Stimulated activated CD4-positive, alpha-beta T cell treated with anti-CD3 and anti-CD28 coated beads, Interleukin-4, amount 100 ng/mL, for 4 hours (primary cell): ENCODE measurements at regions not wholly inside any gene's neighbourhood (a gene's known extent, or its start where the extent isn't known, plus 50 kb on each side); places are given as distances from the start of the nearest gene placed in this dataset.
"Not testable (repeated sequence)": the region's sequence is repeated elsewhere in the genome, so short reads cannot be mapped to it uniquely, and the experiment has no call there.

Experiments
- DNase-seq, 2 experiments: peaks; one replicate each; pipeline ENCODE4 v3.0.0-alpha.2; 2020

- no peak for DNase-seq
These were observed 82.3 kb upstream of the XPO1 start for GRCh38 chr2:61620244-61621159.

DNA sequence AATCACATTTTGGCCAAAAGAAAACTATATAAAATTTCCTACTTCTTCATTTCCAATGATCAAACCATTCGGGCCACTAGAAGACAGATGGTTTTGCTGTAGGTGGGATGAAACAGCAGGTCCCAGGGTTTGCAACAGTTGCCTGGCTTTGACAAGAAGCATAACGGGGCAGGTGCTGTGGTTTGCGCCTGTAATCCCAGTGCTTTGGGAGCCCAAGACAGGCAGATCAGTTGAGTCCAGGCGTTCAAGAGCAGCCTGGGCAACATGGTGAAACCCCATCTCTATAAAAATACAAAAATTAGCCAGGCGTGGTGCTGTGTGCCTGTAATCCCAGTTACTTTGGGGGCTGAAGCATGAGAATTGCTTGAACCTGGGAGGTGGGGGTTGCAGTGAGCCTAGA, 81.4 kb upstream of the XPO1 start:
- no peak for DNase-seq

GRCh38 chr2:61617610-61618009, 79.5 kb upstream of the XPO1 start:
- no peak for DNase-seq

- no peak for DNase-seq
These were observed 67.1 kb upstream of the XPO1 start for GRCh38 chr2:61605245-61605644.

- DNase-seq, result no peak
These were observed 66.3 kb upstream of the XPO1 start for GRCh38 chr2:61604433-61604832.

- not testable (repeated sequence) for DNase-seq
These were observed 60.5 kb upstream of the XPO1 start for GRCh38 chr2:61598515-61599156.

DNA sequence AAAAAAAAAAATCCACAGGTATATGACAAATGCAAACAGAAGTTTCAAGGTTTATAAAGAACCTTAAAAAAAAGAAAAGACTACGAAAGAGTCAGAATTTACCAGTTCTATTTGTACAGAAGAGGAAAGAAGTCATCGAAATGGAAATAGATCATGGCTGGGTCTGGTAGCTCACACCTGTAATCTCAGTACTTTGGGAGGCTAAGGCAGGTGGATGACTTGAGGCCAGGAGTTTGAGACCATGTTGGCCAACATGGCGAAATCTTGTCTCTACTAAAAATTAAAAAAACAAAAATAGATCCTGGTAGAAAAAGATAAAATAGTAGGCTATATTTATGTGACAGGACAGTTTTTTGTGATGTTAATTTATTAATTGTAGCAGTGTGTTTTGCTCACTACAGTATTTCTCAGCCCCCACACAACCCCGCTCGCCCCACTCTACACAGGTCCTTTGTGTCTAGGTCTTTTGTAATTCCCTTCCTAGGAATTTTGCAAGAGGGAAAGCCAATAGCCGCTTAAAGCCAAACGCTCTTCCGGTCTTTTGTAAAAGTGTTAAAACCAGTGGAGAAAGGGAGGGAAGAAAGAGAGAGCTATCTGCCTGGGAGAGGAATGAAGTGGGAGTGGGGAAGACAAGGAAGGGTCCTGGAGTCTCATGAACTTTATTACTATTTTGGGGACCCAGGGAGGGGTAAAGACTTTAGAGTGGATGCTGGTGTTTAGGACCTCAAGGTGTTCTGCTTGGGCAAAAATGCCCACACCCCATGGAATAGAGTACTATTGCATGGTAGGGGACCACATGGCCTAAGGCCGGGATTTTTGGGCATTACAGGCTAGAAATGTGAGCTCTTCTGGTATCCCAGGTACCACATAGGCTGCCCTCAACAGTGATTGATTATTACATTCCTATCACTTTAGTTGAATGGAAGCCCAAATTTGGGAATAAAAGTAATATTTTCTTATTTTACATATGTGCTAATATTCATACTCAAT, 59.4 kb upstream of the XPO1 start:
- DNase-seq, result no peak

DNA sequence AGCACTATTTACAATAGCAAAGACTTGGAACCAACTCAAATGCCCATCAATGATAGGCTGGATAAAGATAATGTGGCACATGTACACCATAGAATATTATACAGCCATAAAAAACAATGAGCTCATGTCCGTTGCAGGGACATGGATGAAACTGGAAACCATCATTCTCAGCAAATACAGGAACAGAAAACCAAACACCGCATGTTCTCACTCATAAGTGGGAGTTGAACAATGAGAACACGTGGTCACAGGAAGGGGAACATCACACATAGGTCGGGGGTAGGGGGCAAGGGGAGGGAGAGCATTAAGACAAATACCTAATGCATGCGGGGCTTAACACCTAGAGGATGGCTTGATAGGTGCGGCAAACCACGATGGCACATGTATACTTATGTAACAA, 56.0 kb upstream of the XPO1 start:
- DNase-seq, result not testable (repeated sequence)

DNA sequence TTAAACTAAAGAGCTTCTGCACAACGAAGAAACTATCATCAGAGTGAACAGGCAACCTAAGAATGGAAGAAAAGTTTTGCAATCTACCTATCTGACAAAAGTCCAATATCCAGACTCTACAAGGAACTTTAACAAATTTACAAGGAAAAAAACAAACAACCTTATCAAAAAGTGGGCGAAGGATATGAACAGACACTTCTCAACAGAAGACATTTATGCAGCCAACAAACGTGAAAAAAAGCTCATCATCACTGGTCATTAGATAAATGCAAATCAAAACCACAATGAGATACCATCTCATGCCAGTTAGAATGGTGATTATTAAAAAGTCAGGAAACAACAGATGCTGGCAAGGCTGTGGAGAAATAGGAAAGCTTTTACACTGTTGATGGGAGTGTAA, 55.5 kb upstream of the XPO1 start:
- not testable (repeated sequence) for DNase-seq

- DNase-seq, result no peak
These were observed 52.1 kb upstream of the XPO1 start for GRCh38 chr2:61590214-61590613.

DNA sequence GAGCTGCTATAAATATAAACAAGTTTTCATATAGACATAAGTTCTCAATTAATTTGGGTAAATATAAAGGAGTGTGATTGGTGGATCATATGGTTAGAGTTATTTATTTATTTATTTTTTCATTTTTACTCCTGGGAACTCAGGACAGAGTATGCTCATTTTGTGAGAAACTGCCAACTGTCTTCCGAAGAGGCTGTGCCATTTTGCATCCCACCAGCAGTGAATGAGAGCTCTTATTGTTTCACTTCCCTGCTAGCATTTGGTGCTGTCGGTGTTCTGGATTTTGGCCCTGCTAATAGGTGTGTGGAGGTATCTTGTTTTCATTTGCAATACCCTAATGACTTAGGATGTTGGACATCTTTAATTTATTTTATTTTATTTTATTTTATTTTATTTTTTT, 50.4 kb upstream of the XPO1 start:
- no peak for DNase-seq
